HG02870 (cell line): ENCODE measurements at regions not wholly inside any gene's neighbourhood (a gene's known extent, or its start where the extent isn't known, plus 50 kb on each side); places are given as distances from the start of the nearest gene placed in this dataset.

Experiments used
- ATAC-seq: cut with Tn5 transposase; IDR thresholded peaks from one replicate; pipeline ENCODE4 v1.9.1; 2021; ENCODE audit warnings: mild to moderate bottlenecking, moderate library complexity; ENCODE audit not compliant: unreplicated experiment

DNA sequence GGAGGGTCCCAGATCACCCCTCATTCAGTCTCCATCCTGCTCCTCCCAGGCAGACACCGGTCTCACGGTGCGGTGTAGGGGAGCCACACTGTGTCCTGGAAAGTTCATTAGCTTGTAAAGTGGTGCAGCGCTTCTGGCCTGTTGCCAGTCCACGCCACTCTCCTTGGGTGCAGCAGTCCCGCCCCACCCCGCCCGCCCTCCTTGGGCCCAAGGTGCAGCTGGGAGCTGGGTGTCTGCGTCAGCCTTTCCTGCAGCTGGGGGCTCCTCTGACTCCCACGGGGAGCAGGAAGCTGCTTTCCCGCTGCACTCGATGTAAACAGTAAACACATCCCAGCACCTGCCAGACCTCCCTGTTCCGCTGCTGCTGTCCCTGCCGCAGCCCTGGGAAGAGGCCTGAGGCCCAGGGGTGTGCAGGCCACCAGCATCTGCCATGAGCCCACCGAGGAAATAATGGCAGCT is 53.8 kb upstream of the ASB18 start:
- ATAC-seq, result no peak

DNA sequence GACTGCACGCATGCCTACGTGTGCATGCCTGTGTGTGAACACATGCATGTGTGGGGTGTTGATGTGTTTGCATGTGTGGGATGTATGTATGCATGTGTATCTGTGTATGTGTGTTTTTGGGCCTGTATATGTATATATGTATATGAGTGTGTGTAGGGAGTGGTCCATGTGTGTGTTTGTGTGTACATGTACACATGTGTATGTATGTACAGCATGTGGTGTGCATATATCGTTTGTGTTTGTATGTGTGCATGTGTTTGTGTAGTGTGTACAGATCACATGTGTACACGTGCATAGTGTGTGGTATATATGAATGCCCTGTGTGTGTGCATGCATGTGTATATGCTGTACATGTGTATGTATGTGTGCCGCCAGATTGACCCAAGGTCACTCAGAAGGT is 54.2 kb upstream of the ASB18 start:
- no peak for ATAC-seq

DNA sequence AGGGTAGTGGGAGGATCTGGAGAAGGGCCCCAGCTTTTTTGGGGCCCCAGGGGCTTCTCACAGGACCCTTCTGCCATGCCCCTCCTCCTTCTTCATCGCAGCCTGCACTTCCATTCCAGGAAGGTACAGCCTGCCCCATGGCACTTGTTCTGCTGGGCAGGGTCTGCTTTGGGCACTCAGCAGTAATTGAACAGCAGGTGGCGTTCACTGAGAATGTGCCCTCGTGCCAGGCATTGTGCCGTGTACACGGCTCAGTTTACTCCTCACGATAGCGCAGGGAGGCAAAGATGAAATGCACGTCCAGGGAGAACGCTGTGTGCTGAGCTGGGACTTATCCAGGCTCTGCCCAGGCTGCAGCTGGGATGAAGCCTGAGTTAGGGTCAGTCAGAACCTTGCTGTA is 54.8 kb upstream of the ASB18 start:
- ATAC-seq, result no peak

DNA sequence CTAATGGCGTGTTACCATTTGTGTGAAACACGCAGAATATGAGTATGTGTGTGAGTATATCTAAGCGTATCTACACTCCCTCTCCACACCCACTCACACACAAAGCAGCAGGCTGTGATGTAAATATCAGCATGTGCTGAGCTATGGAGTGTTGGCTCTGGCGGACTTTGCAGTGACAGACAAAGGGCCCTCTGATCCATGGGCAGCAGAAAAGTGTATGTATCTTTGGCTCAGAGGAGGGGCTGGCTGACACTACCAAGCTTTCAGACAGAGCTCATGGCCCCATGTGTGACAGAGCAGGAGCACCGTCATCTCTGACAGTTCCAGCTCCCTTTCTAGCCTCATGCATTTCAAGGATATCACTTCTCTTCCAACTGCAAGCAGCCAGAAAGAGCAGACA is 57.2 kb upstream of the ASB18 start:
- no peak for ATAC-seq

DNA sequence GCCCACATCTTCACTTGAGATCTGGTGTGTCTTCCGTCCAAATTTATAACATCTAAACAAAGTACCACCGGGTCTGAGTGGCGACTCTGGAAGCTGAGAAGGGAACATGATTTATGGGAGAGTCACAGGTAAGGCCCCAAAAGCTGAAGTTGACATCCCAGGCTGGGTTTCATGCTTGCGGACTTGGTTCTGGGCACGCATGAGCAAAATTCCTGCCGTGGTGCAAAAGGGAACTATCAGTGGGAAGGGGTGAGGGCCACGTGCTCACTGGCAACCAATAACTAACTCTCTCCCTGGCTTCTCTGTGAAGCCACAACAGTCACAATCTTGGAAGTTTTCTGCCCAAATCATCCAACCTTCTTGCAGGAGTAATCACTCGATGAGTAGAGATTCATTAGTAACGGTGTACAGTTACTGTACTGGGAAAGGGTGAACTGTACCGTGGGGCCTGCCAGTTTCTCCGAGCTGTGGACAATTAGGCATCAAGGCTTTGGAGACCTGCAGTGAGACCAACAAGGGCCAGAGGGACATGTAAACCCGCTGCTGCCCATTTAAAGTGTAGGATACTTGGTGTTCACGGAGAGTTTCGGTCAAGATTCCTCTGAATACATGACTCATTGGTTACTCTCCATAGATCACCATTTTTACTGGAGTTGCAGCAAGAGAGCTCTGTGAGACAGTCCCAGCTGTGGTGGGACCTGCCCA is 69.4 kb upstream of the ASB18 start:
- ATAC-seq, result no peak

DNA sequence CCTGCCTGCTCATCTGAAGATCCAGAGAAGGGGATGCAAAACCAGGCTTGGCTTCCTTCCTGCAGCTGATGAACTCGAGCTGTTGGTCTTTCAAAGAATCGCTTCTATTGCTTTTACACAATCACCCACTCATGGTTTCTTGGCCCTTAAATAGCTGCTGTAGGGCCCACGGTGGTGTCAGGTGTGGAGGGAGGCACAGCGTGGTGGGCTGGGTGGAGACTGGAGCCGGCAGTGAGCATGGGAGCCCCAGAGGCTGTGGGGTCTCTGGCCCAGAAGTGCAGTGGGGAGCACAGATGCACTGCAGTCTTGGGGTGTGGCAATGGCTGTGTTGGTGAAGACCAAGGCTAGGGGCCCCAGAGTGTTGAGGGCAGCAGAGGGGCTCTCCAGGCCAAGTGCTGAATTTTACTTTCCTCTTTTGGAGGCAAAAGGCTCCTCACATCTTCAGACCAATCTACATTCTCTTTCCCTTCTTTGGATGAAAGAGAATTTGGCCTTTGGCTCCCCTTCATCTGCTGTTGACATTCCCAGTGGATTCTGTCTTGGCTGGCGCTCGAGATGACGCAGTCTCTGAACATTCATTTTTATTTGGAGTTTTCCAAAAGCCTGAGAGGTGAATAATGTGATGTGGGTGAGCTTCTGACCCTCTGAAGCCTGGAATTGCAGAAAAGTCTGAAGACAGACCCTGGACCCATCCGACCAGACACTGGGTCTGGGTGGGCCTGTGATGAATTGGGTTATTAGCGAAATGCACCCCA is 70.1 kb upstream of the ASB18 start:
- no peak for ATAC-seq

DNA sequence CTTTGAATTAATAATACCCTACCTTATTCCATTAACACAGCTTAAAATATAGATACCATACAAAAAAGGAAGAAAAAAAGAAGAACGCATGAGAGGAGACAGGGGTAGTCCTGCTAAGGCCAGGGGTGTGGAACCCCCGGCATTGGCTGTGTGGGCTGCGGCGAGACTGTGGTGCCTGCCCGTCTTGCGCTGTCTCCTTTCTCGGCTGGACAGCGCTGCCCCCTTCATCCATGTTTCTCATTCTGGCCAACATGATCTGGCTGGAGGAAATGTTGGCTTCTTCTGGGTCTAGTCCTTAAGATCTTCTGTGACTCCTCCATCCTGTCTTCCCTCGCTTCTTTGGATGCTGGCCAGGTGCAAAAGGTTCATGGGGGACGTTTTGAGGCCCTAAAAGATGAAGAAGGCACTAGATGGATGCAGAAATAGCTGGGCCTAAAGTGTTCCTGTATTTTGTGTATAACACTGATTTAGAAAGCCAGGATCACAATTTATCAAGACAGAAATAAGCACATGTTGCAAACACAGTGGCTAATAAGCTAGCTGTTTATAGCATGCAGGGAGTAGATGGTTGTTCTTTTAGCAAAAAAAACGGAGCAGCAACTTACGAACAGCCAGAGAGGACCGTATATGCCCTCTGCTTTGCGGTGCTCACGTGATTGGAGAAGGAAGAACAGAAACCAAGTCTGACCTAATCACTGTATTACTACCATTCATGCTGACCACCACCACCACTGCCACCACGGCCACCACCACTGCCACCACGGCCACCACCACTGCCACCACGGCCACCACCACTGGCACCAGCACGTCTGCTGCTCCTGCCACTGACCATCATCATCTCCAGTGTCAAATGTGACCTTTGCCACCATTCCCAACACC is 71.7 kb upstream of the ASB18 start:
- ATAC-seq, result no peak

DNA sequence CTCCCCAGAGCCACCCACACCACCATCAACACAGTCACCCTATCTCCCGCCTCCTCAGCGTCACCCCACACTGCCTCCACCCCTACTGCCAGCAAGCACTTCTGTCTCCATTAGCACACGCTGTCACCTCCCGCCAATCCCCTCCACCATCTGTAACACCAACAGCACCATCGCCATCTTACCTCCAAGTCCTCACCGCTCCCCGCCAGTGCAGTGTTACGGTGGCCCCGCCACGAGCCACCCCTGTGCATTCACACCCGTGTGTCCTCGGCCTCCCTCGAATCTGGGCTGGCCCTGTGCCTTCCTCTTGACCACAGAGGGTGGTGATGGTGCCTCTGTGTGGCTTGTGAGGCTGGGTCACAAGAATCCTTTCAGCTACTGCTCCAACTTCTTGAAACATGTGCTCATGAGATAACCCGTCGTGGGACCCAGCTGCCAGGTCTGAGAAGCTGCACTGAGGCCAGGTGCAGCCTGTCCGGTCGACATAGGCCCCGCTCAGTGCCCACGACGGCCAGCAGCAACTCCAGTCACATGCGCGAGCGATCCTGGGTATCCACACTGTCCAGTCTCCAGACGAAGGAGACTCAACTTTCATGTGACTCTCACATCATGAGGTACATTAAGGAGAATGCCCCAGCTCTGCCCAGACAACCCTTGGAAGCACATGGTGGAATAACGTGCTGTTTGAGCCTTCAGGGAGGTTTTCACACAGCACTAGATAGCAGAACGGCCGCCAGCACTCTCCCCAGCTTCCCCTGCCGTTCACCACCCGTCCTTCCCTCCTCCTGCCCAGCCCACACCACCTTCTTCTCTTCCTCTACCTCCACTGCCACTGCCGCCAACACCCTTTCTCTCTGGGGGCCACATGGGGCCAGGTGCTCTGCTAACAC is 72.6 kb upstream of the ASB18 start:
- ATAC-seq, result no peak

DNA sequence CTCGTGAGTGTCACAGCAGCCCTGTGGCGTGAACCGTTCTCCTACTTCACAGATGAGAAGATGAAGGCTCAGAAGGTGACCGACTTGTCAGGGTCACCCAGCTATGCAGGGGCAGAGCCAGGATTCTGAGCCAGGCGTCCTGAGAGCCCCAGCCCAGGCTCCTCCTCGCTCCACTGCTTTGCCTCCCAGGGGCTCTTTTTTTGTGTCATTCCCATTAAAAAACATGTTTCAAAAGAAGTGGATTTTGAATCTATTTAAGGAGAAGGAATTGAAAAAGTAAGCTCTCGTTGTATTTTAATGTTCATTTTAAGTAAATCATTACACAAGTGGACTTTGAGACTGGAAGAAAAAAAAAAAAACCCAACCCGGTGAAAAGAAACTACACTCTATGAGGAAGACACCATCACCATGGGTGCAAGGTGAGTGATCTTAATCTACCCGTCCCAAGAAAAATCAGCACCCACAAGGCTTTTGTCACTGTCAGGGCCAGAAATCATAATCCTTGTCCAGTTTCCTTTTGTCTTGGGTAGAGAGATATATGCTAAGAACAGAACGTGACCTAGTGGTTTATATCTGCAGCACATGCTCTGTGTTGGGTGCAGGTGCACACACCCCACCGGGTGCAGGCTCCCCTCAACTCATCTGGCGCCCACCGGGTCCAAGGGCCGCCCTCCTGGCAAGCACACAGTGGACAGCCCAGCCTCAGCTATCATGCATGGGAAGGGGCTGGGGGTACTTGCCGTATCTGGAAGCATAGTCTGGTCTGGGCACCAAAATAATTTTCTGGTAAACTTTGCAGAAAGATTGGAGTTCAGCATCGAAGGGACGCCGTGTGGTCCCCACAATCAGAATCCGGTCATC is 73.5 kb upstream of the ASB18 start:
- ATAC-seq, result no peak

DNA sequence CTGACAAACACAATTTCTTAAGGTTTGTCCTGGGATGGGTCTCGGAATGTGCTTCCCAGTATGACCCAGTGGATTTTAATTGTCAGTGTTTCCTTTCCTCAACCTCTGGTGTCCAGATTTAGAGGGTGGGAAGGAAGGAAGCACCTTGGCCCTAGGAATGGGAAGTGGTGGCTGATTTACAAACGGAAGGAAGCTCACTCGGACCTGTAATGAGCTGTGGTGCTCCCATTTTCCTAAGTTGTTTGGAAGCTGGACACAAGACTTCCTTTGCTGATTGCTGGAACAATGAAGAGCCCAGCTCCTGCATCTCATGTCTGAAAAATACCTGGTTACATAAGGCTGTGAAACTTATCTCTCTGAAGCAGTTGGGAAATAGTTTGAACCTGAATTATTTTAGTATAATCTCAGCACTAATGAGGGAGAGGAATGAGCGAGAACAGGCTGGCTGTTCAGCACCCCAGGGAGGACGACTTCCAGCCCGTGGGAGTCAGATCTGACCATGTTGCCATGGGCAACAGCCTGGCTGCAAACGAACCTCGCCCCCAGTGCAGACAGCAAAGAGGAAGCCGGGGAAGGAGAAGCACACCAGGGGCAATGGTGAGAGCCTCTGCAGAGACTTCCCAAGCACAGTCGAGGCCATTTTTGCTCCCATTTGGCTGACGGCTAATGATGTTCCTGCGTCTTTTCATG is 74.4 kb upstream of the ASB18 start:
- no peak for ATAC-seq

DNA sequence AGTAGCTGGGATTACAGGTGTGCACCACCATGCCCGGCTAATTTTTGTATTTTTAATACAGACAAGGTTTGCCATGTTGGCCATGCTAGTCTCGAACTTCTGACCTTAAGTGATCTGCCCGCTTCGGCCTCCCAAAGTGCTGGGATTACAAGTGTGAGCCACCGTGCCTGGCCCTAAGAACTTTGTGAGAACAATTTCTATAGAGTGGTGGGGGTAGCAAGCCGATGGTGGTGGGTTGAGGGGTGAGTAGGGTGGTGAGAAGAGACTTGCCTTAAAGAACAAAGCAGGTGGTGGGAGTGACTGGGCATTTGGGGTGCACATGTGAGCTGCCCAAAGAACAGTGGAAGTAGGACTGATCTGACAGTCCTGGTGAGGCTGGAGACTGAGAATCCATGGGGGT is 76.0 kb upstream of the ASB18 start:
- ATAC-seq, result no peak

DNA sequence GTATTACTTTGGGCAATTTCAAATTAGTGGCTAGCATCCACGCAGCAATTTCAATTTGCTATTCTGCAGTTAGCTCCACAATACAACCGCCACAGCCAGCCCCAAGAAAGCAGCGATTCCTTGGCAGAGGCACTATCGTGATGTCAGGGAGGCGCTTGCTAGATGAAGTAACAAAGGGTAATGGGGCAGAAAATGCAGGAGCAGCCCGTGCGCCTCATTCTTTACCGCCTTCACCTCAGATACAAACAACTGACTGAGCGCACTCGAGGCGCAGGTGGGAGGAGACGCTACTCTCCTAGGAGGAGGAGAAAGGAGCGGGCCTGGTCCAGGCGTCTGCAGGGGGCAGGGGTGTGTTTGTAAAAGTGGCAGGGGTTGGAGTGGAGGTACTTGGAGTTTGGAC is 76.9 kb upstream of the ASB18 start:
- no peak for ATAC-seq

DNA sequence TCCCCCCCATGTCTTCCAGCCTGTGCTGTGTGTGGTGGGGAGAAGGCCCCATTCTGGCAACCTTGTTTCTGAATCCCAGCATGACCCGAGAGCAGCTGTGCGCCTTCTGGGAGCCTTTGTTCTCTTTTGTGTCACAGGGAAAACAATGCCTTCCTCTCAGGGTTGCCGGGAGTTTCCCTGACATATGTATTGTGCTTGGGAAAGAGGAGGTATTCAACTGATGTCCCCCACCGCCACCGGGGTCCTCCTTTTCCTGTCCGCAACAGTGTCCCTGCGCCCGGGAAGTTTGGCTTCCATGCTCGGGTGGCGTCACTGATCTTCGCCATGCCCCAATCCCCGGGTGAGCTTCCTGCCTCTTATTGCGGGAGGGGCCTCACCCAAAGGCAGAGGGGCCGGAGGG is 77.5 kb upstream of the ASB18 start:
- ATAC-seq, result no peak

DNA sequence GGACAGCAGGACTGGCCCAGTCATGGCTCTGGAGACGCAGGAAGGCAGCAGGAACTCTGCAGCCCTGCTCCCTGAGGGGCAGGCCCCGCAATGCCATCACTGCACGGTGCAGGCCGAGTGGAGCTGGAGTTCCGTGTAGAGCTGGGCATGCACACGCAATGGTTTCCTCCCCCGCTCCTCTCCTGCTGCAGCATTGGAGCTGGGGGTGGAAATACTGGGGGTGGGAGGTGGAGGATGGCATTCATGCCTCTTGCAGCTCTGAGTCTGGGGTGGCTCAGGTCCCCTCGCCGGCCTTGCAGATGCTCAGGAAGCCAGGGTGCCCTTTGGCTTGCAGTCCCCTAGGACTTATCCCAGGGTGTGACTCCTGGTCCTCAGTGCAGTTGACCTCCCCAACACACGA is 78.3 kb upstream of the ASB18 start:
- ATAC-seq, result no peak

DNA sequence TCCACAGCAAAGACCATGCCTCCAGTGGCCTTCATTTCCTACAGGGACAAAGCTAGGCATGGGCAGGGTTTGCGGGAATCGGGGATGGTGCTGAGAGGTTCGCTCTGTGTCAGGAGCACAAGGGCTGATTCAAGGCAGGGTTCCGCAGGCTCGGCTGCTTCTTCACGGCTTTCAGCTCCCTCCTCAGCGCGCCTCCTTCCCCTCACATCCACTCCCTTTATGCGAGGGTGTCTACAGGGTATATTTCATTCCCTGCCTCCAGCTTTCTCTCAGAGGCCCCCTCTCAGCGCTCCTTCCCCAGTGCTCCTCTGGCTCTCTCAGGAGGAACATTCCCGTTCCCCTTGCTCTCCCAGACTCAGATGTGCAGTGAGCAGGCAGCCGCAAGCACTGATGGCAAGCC is 78.7 kb upstream of the ASB18 start:
- no peak for ATAC-seq

DNA sequence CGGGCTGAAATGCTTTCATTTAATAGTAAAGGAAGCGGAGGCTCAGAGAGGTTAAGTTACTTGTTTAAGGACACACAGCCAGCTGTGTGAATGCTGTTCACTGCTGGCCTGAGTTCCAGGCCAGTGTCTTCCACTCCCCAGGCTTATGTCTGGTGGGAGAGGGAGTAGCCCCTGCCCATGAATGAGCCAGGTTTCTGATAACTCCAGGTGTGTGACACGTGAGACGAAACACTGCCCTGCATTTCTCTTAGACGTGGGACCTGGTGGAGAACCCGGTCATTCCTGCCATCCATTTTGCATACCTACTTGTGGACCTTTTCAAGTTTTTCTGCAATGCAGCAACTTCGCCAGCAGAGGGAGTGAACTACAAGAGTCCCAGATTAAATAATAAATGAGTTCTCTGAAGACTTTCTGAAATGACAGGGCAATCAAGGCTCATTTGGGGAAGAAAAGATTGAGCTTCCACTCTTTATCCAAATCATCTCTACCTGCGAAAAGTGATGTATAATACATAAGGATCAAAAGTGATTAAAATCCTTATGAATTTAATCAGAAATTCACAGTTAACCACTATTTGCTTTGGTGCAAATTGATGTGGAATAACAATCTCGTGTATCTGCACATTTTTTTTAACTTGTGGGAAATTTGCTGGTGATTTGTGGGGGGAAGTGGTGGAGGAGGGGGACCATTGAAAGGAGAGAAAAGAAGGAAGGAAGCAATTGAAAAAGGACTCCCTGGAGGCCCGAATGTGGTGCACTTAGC is 79.4 kb upstream of the ASB18 start:
- no peak for ATAC-seq

DNA sequence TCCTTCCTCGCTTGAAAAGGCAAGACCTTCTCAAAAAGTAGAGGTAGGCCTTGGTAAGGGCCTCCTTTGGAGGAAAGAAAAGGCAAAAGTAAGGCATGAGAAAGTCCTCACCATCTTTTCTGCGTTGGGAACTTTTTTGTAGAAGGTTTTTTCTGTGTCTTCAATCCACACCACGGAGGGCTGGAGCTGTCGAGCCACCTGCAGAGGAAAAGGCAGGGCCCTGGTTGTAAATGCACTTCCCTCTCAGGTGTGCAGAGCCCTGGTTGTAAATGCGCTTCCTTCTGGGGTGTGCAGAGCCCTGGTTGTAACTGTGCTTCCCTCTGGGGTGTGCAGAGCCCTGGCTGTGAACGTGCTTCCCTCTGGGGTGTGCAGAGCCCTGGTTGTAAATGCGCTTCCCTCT is 80.2 kb upstream of the ASB18 start:
- no peak for ATAC-seq

DNA sequence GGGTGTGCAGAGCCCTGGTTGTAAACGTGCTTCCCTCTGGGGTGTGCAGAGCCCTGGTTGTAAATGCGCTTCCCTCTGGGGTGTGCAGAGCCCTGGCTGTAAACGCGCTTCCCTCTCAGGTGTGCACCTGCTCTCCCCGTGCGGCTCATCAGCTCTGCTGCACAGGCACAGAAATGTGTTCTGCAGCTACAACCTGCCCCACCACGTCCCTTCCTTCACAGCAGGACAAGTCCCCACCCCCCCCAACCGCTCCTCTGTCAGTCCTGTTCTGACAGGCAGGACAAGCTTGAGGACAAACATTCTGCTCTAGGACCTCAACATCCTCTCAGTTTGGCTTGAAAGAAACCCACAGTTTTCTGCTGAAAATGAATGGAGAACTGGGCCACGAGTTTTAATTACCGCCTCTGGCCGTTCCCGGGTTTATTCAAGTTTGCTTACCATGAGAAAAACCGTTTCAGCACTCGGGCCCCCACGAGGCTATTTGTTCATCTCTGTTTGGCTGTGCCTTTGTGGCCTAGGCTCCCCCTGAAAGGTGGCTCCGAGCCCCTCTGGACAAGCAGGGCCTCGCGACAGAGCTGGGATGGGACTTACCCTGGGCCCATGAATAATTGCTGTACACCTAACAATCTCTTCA is 81.0 kb upstream of the ASB18 start:
- no peak for ATAC-seq
